WERI-Rb-1 (cell line): ENCODE measurements at regions not wholly inside any gene's neighbourhood (a gene's known extent, or its start where the extent isn't known, plus 50 kb on each side); places are given as distances from the start of the nearest gene placed in this dataset.
"Not testable (repeated sequence)": the region's sequence is repeated elsewhere in the genome, so short reads cannot be mapped to it uniquely, and the experiment has no call there.

ENCODE experiments used
- DNase-seq: peaks from one replicate; pipeline ENCODE4 v3.0.0-alpha.2; 2020
- H3K27ac ChIP-seq: fragments of 250-450 bp; sonication (Bioruptor Pico); 2 replicates; pipeline ENCODE4 v1.5.1; 2020; ENCODE audit warnings: mild to moderate bottlenecking, moderate library complexity
- H3K27me3 ChIP-seq: fragments of 250-450 bp; sonication (Bioruptor Pico); 2 replicates; pipeline ENCODE4 v1.5.1; 2021; ENCODE audit warnings: mild to moderate bottlenecking, low read depth, moderate library complexity; ENCODE audit not compliant: insufficient read depth, severe bottlenecking
- H3K36me3 ChIP-seq: fragments of 250-450 bp; sonication (Bioruptor Pico); 2 replicates; pipeline ENCODE4 v1.5.1; 2020; ENCODE audit warnings: mild to moderate bottlenecking, moderate library complexity
- H3K4me3 ChIP-seq: 2 replicates; pipeline ENCODE4 v1.5.1; 2011; ENCODE audit warnings: low read depth, mild to moderate bottlenecking, control low read depth, low read length
- H3K9me3 ChIP-seq: fragments of 250-450 bp; sonication (Bioruptor Pico); 2 replicates; pipeline ENCODE4 v1.5.1; 2021; ENCODE audit warnings: mild to moderate bottlenecking, moderate library complexity; ENCODE audit not compliant: severe bottlenecking
- TF ChIP-seq, protein P1 (sequence below): IDR thresholded peaks from 2 replicates; pipeline ENCODE4 v1.5.1; 2011; ENCODE audit warnings: low read depth, mild to moderate bottlenecking, control low read depth, inconsistent platforms, low read length

DNA sequence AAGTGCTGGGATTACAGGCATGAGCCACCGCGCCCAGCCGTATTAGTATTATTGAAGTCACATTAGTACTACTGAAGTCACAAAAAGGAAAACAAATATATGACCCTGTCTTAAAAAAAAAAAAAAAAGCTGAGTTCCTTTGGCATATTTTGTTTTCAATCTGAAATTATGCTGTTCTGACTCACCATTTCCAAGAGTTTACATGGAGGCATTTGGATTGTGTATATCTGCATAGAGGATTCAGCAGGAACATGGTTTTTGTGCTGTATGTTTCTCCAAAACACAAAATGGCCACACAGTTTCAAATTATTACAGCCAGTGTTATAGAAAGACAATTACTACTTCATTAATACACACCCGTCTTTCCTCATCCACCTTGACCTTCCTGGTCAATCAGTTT is 103.5 kb upstream of the TSC22D1 start:
- TF ChIP-seq, protein P1, sequence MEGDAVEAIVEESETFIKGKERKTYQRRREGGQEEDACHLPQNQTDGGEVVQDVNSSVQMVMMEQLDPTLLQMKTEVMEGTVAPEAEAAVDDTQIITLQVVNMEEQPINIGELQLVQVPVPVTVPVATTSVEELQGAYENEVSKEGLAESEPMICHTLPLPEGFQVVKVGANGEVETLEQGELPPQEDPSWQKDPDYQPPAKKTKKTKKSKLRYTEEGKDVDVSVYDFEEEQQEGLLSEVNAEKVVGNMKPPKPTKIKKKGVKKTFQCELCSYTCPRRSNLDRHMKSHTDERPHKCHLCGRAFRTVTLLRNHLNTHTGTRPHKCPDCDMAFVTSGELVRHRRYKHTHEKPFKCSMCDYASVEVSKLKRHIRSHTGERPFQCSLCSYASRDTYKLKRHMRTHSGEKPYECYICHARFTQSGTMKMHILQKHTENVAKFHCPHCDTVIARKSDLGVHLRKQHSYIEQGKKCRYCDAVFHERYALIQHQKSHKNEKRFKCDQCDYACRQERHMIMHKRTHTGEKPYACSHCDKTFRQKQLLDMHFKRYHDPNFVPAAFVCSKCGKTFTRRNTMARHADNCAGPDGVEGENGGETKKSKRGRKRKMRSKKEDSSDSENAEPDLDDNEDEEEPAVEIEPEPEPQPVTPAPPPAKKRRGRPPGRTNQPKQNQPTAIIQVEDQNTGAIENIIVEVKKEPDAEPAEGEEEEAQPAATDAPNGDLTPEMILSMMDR: no peak
- H3K27ac ChIP-seq: no peak overlapping the region
- H3K36me3 ChIP-seq: no peaks in the 10 kb centered on the region
- H3K27me3 ChIP-seq: no peaks in the 10 kb centered on the region
- H3K9me3 ChIP-seq: peaks cover 3% of the 10 kb centered on the region
- H3K4me3 ChIP-seq: no peak overlapping the region
- no peak for DNase-seq

DNA sequence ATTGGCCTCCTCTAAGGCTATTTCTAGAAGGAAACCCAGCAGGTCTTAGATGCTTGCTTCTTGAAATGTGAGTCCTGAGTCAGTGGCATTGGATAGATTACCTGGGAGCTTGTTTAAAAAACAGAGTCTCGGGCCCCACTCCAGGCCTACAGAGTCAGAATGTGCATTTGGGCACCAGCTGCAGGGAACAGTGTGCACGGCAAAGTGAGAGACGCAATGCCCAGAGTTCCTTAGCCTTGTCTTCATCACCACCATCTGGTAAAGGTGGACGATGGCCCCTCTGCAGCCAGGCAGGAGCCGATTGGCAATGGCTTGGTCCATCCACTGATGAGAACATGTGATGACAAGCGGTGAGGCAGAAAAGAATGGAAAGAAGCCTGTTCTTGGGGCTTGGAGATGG is 102.1 kb upstream of the TSC22D1 start:
- TF ChIP-seq, protein P1: no peak
- no peak overlapping the region for H3K27ac ChIP-seq
- H3K4me3 ChIP-seq: no peak overlapping the region
- peaks cover 3% of the 10 kb centered on the region for H3K9me3 ChIP-seq
- H3K27me3 ChIP-seq: no peaks in the 10 kb centered on the region
- H3K36me3 ChIP-seq: no peaks in the 10 kb centered on the region
- no peak for DNase-seq

DNA sequence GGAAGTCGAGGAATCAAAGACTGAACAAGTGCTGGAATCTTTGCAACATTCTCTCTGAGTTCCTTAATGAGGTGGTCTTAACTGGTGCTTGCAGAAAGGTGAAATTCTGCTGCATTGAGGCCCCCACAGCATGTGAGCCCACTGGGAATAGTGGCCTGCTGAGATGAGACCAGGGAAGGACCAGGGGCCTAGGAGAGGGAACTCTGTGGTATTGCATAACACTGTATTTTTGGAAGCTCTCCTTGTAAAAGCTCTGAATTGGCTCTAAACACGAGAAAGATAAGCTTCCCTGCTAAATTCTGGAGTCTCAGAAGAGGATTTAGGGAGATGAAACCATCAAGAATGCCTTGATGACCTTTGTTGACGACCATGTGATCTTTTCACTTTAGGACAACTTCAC is 100.4 kb upstream of the TSC22D1 start:
- TF ChIP-seq, protein P1: no peak
- Histone ChIP-seq H3K36me3 (no peaks in the 10 kb centered on the region), H3K4me3 (no peak overlapping the region), H3K27ac (no peak overlapping the region), H3K27me3 (no peaks in the 10 kb centered on the region), H3K9me3 (peaks cover 3% of the 10 kb centered on the region)
- DNase-seq: no peak

DNA sequence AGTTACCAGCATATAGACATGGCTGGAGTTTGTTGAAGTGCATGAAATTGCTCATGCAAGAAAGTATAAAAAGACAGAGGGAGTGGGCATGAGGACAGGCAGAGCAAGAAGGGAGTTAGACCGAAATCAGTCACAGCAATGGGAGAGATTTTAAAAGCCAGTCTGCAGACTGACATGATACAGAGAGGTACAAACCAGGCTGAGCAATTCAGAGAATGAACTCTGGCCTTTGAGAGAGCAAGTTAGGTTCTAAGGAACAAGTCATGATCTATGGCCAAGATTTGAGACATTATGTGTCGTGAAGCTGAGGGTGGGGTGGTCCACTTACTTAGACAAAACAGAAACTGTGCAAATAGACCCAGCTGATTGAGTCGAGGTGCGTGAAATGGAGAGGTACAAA is 93.4 kb upstream of the TSC22D1 start:
- Histone ChIP-seq H3K36me3 (no peaks in the 10 kb centered on the region), H3K27me3 (no peaks in the 10 kb centered on the region), H3K4me3 (no peak overlapping the region), H3K9me3 (no peaks in the 10 kb centered on the region), H3K27ac (no peak overlapping the region)
- DNase-seq: no peak
- TF ChIP-seq, protein P1: no peak

DNA sequence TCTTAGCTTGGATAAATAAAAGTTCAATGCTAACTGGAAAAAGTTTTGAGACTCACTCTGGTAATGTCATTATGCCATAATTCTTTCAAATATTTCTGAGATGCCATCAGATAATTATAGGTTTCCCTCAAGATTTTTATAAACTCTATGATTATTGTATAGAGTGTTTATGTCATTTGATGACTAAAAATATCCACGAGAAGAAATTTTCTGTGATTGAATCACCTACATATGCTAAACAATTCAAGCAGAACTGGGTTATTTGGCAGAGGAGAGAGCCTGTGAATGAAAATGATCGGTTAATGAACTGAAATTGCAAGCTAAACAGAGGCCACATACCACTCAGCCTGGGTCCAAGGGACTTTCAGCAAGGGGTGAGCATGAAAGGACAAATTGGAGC is 92.6 kb upstream of the TSC22D1 start:
- TF ChIP-seq, protein P1: no peak
- Histone ChIP-seq H3K27ac (no peak overlapping the region), H3K4me3 (no peak overlapping the region), H3K9me3 (no peaks in the 10 kb centered on the region), H3K27me3 (no peaks in the 10 kb centered on the region), H3K36me3 (no peaks in the 10 kb centered on the region)
- DNase-seq: no peak

DNA sequence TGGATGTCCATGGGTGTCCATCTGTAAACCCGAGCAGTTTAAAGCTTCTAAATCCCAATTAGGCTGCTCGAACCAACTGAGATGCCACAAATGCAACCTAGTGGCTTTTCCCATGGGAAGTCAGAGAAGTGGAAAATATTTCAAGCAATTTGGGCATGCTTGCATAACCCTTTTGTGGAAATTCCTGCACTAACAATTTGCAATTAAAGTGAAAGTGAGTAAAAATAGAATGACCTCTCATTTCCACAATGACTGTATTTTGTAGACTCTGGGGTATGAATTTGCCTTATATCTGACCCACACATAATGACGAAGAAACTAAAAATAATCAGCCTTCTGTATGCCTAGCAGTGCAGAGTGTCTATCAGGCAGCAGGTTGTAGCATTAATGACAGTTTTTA is 91.8 kb upstream of the TSC22D1 start:
- no peaks in the 10 kb centered on the region for H3K36me3 ChIP-seq
- no peaks in the 10 kb centered on the region for H3K27me3 ChIP-seq
- no peak overlapping the region for H3K27ac ChIP-seq
- TF ChIP-seq, protein P1: no peak
- DNase-seq: no peak
- H3K9me3 ChIP-seq: no peaks in the 10 kb centered on the region
- no peak overlapping the region for H3K4me3 ChIP-seq

DNA sequence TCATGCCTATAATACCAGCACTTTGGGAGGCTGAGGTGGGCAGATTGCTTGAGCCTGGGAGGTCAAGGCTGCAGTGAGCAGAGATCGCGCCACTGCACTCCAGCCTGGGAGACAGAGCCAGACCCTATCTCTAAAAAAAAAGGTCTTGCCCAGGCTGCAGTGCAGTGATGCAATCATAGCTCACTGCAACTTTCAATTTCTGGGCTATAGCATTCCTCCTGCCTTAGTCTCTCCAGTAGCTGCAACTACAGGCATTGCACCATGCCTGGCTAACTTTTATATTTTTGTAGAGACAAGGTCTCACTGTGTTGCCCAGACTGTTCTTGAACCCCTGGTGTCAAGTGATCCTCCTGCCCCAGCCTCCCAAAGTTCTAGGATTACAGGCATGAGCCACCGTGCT is 90.4 kb upstream of the TSC22D1 start:
- H3K36me3 ChIP-seq, H3K27me3 ChIP-seq, H3K9me3 ChIP-seq, H3K27ac ChIP-seq, DNase-seq, H3K4me3 ChIP-seq: not testable (repeated sequence)
